IMR-90 (cell line): ENCODE measurements at regions not wholly inside any gene's neighbourhood (a gene's known extent, or its start where the extent isn't known, plus 50 kb on each side); places are given as distances from the start of the nearest gene placed in this dataset.

Source experiments
- BHLHE40 ChIP-seq: fragments of 150-350 bp; IDR thresholded peaks from 2 replicates; pipeline ENCODE4 v1.6.1; 2016; ENCODE audit warnings: mild to moderate bottlenecking, low read depth, low read length
- CEBPB ChIP-seq: IDR thresholded peaks from 2 replicates; pipeline ENCODE4 v1.6.1; 2012; ENCODE audit warnings: low read depth, low read length, improper control_type of control experiment
- CHD1 ChIP-seq: IDR thresholded peaks from 2 replicates; pipeline ENCODE4 v1.6.1; 2012; ENCODE audit warnings: low read depth, low read length, improper control_type of control experiment
- CTCF ChIP-seq: conservative IDR thresholded peaks from 2 replicates; pipeline ENCODE4 v1.5.1; 2012; ENCODE audit warnings: mild to moderate bottlenecking, low read depth, low read length, improper control_type of control experiment
- ELK1 ChIP-seq: fragments of 150-350 bp; IDR thresholded peaks from 2 replicates; pipeline ENCODE4 v1.6.1; 2016; ENCODE audit warnings: low read depth, mild to moderate bottlenecking, low read length, moderate library complexity, borderline replicate concordance
- FOS ChIP-seq: fragments of 150-350 bp; IDR thresholded peaks from 2 replicates; pipeline ENCODE4 v1.6.1; 2016; ENCODE audit warnings: low read depth, low read length
- MAFK ChIP-seq: IDR thresholded peaks from 2 replicates; pipeline ENCODE4 v1.6.1; 2012; ENCODE audit warnings: low read depth, low read length, improper control_type of control experiment
- POLR2A ChIP-seq: IDR thresholded peaks from 2 replicates; pipeline ENCODE4 v1.6.1; 2012; ENCODE audit warnings: mild to moderate bottlenecking, low read depth, low read length
- RAD21 ChIP-seq: IDR thresholded peaks from 2 replicates; pipeline ENCODE4 v1.6.1; 2012; ENCODE audit warnings: low read length, improper control_type of control experiment
- USF2 ChIP-seq: fragments of 150-350 bp; IDR thresholded peaks from 2 replicates; pipeline ENCODE4 v1.6.1; 2017; ENCODE audit warnings: mild to moderate bottlenecking, antibody characterized with exemption, low read length, low read depth

- no peak for TF ChIP-seq POLR2A
- no peak for TF ChIP-seq CTCF
- TF ChIP-seq CHD1, result no peak
- no peak for TF ChIP-seq USF2
- TF ChIP-seq RAD21, result no peak
- no peak for TF ChIP-seq FOS
- TF ChIP-seq ELK1, result no peak
- TF ChIP-seq CEBPB, result no peak
- no peak for TF ChIP-seq MAFK
- TF ChIP-seq BHLHE40, result no peak
These were observed 1313.0 kb downstream of the MAT2B start for GRCh38 chr5:164818445-164818844.
